HEK293T (cell line): ENCODE measurements at regions not wholly inside any gene's neighbourhood (a gene's known extent, or its start where the extent isn't known, plus 50 kb on each side); places are given as distances from the start of the nearest gene placed in this dataset.

ENCODE experiments used
- BHLHE40 ChIP-seq: fragments of 450-650 bp; IDR thresholded peaks from 2 replicates; pipeline ENCODE4 v1.6.1; 2016; ENCODE audit warnings: mild to moderate bottlenecking, moderate library complexity, borderline replicate concordance
- FOXM1 ChIP-seq: fragments of 450-650 bp; IDR thresholded peaks from 2 replicates; pipeline ENCODE4 v1.6.1; 2017; ENCODE audit warnings: mild to moderate bottlenecking, borderline replicate concordance
- HDGF ChIP-seq: fragments of 450-650 bp; IDR thresholded peaks from 2 replicates; pipeline ENCODE4 v1.6.1; 2017; ENCODE audit warnings: antibody characterized with exemption, borderline replicate concordance
- SUZ12 ChIP-seq: fragments of 450-650 bp; IDR thresholded peaks from 2 replicates; pipeline ENCODE4 v1.6.1; 2016; ENCODE audit warnings: mild to moderate bottlenecking

- TF ChIP-seq SUZ12 = no peak
- no peak for TF ChIP-seq BHLHE40
- TF ChIP-seq FOXM1 = no peak
- TF ChIP-seq HDGF = no peak
Observed at GRCh38 chr10:63703740-63704345, 182.6 kb downstream of the REEP3 start.
